ENCODE measurements at regions not wholly inside any gene's neighbourhood (a gene's known extent, or its start where the extent isn't known, plus 50 kb on each side); places are given as distances from the start of the nearest gene placed in this dataset.

GRCh38 chr2:129112181-129112580 lies 793.5 kb upstream of the HS6ST1 start:
- Histone ChIP-seq H3K4me1 (ENCODE audit: insufficient read depth, low read length) (no peaks in the 10 kb centered on the region), H3K9me3 (ENCODE audit: low read length) (no peaks in the 10 kb centered on the region)

DNA sequence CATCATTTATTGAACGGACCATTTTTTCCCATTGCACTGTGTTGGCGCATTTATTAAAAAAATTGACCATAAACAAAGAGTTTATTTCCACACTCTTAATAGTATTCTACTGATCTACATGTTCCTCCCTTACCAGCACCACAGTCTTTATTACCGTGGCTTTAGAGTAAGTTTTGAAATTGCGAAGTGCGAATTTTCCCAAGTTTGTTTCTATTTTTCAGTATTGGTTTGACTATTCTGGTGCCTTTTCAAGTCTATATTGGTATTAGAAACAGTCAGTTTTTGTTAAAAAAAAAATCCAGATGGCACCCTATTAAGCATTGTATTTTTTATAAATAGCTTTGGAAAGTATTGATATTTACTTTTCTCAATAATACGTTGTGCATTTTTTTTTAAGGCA lies 795.1 kb upstream of the HS6ST1 start:
- Histone ChIP-seq H3K4me3 (ENCODE audit: low read depth in 1 of 2, low read length in 2 of 2) (no peak overlapping the region), H3K4me1 (ENCODE audit: insufficient read depth, low read length) (no peaks in the 10 kb centered on the region), H3K27me3 (ENCODE audit: control insufficient read depth in 1 of 2, insufficient read depth in 2 of 2, low read length in 2 of 2) (no peaks in the 10 kb centered on the region), H3K36me3 (ENCODE audit: insufficient read depth, low read length) (no peaks in the 10 kb centered on the region), H3K9me3 (ENCODE audit: low read length) (no peaks in the 10 kb centered on the region), H3K27ac (ENCODE audit: low read depth, low read length) (no peak overlapping the region), H3K9ac (ENCODE audit: low read length) (no peak overlapping the region)

More at GRCh38 chr2:129112181-129112580, 793.5 kb upstream of the HS6ST1 start:
- Histone ChIP-seq H3K27ac (ENCODE audit: low read depth, low read length) (no peak overlapping the region), H3K36me3 (ENCODE audit: insufficient read depth, low read length) (no peaks in the 10 kb centered on the region), H3K9ac (ENCODE audit: low read length) (no peak overlapping the region), H3K27me3 (ENCODE audit: control insufficient read depth in 1 of 2, insufficient read depth in 2 of 2, low read length in 2 of 2) (no peaks in the 10 kb centered on the region), H3K4me3 (ENCODE audit: low read depth in 1 of 2, low read length in 2 of 2) (no peak overlapping the region)

- no peak overlapping the region for H3K27ac ChIP-seq (ENCODE audit: low read depth, low read length)
- no peaks in the 10 kb centered on the region for H3K27me3 ChIP-seq (ENCODE audit: control insufficient read depth in 1 of 2, insufficient read depth in 2 of 2, low read length in 2 of 2)
- no peaks in the 10 kb centered on the region for H3K9me3 ChIP-seq (ENCODE audit: low read length)
- H3K9ac ChIP-seq (ENCODE audit: low read length), result no peak overlapping the region
- no peaks in the 10 kb centered on the region for H3K4me1 ChIP-seq (ENCODE audit: insufficient read depth, low read length)
- H3K36me3 ChIP-seq (ENCODE audit: insufficient read depth, low read length), result no peaks in the 10 kb centered on the region
- no peak overlapping the region for H3K4me3 ChIP-seq (ENCODE audit: low read depth in 1 of 2, low read length in 2 of 2)
Observed at GRCh38 chr2:129117434-129117833, 798.8 kb upstream of the HS6ST1 start.

DNA sequence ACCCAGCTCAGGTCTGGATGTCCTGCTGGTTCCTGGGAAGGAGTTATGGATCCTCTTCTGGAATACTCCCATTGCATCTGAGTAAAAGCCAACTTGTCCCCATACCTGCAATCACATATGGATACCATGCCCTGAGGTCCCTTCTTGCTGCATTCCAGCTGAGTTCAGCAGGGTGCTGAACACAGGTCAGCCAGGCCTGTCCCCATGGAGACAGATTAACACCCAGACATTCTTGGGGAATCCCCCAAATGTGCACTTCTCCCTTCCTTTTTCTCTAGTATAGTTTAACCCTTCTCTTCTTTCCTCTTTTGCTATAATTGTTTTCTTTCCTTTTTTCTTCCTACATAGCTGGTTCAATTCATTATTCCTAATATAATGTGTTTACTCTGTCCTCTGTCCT lies 799.6 kb upstream of the HS6ST1 start:
- Histone ChIP-seq H3K36me3 (ENCODE audit: insufficient read depth, low read length) (no peaks in the 10 kb centered on the region), H3K27ac (ENCODE audit: low read depth, low read length) (no peak overlapping the region), H3K9me3 (ENCODE audit: low read length) (no peaks in the 10 kb centered on the region), H3K4me1 (ENCODE audit: insufficient read depth, low read length) (no peaks in the 10 kb centered on the region), H3K9ac (ENCODE audit: low read length) (no peak overlapping the region), H3K4me3 (ENCODE audit: low read depth in 1 of 2, low read length in 2 of 2) (no peak overlapping the region), H3K27me3 (ENCODE audit: control insufficient read depth in 1 of 2, insufficient read depth in 2 of 2, low read length in 2 of 2) (no peaks in the 10 kb centered on the region)

DNA sequence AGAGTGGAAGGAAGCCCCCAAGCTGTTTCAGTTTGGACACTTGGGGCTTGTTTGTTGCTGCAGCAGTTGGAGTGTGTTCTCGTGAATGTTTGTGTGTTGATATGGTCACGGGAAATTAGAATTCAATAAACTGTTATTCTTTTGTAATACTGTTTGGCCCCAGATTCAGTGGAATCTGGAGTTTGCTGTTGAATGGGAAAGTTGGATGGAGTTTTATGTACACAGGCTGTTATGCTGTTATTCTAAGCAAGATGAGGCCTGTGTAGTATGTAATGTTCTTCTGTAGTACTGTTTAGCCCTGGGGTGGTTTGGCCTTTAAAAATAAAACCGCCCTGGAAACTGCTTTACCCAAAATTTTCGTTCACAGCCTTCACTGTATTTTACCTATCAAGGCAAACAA lies 810.4 kb upstream of the HS6ST1 start:
- H3K4me3 ChIP-seq (ENCODE audit: low read depth in 1 of 2, low read length in 2 of 2), result no peak overlapping the region

GRCh38 chr2:129133692-129134641 lies 815.3 kb upstream of the HS6ST1 start:
- Histone ChIP-seq H3K9ac (ENCODE audit: low read length) (no peak overlapping the region), H3K4me3 (ENCODE audit: low read depth in 1 of 2, low read length in 2 of 2) (no peak overlapping the region), H3K27me3 (ENCODE audit: control insufficient read depth in 1 of 2, insufficient read depth in 2 of 2, low read length in 2 of 2) (no peaks in the 10 kb centered on the region), H3K4me1 (ENCODE audit: insufficient read depth, low read length) (no peaks in the 10 kb centered on the region), H3K9me3 (ENCODE audit: low read length) (no peaks in the 10 kb centered on the region), H3K36me3 (ENCODE audit: insufficient read depth, low read length) (no peaks in the 10 kb centered on the region), H3K27ac (ENCODE audit: low read depth, low read length) (no peak overlapping the region)

More for the DNA sequence above, 810.4 kb upstream of the HS6ST1 start:
- Histone ChIP-seq H3K27me3 (ENCODE audit: control insufficient read depth in 1 of 2, insufficient read depth in 2 of 2, low read length in 2 of 2) (no peaks in the 10 kb centered on the region), H3K4me1 (ENCODE audit: insufficient read depth, low read length) (no peaks in the 10 kb centered on the region), H3K36me3 (ENCODE audit: insufficient read depth, low read length) (no peaks in the 10 kb centered on the region), H3K9me3 (ENCODE audit: low read length) (no peaks in the 10 kb centered on the region), H3K27ac (ENCODE audit: low read depth, low read length) (no peak overlapping the region), H3K9ac (ENCODE audit: low read length) (no peak overlapping the region)

DNA sequence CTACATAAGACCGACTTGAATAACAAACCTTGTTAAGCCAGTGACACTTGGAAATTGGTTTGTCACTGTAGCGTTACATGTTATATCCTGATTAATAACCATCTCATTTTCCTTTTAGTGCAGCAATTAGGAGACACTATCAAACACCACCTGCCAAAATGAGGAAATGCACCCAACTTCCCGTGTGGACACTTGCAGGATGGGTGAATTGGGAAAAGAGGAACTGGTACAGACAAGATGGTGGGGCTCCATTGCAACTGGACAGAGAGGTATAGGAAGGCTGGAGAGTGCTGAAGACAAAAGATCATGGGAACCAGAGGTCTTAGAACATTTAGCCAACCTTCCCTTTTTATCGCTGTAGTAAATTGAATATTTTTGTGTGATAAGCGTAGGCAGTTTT lies 816.3 kb upstream of the HS6ST1 start:
- H3K27me3 ChIP-seq (ENCODE audit: control insufficient read depth in 1 of 2, insufficient read depth in 2 of 2, low read length in 2 of 2), result no peaks in the 10 kb centered on the region
- no peaks in the 10 kb centered on the region for H3K4me1 ChIP-seq (ENCODE audit: insufficient read depth, low read length)
- no peak overlapping the region for H3K9ac ChIP-seq (ENCODE audit: low read length)
- no peak overlapping the region for H3K4me3 ChIP-seq (ENCODE audit: low read depth in 1 of 2, low read length in 2 of 2)
- no peaks in the 10 kb centered on the region for H3K36me3 ChIP-seq (ENCODE audit: insufficient read depth, low read length)
- H3K9me3 ChIP-seq (ENCODE audit: low read length), result no peaks in the 10 kb centered on the region
- no peak overlapping the region for H3K27ac ChIP-seq (ENCODE audit: low read depth, low read length)

- Histone ChIP-seq H3K4me3 (ENCODE audit: low read depth in 1 of 2, low read length in 2 of 2) (no peak overlapping the region), H3K36me3 (ENCODE audit: insufficient read depth, low read length) (no peaks in the 10 kb centered on the region), H3K9ac (ENCODE audit: low read length) (no peak overlapping the region), H3K27me3 (ENCODE audit: control insufficient read depth in 1 of 2, insufficient read depth in 2 of 2, low read length in 2 of 2) (no peaks in the 10 kb centered on the region), H3K9me3 (ENCODE audit: low read length) (no peaks in the 10 kb centered on the region), H3K27ac (ENCODE audit: low read depth, low read length) (no peak overlapping the region), H3K4me1 (ENCODE audit: insufficient read depth, low read length) (no peaks in the 10 kb centered on the region)
Observed at GRCh38 chr2:129139380-129139779, 820.7 kb upstream of the HS6ST1 start.

- Histone ChIP-seq H3K27ac (ENCODE audit: low read depth, low read length) (no peak overlapping the region), H3K9me3 (ENCODE audit: low read length) (no peaks in the 10 kb centered on the region), H3K27me3 (ENCODE audit: control insufficient read depth in 1 of 2, insufficient read depth in 2 of 2, low read length in 2 of 2) (no peaks in the 10 kb centered on the region), H3K4me1 (ENCODE audit: insufficient read depth, low read length) (no peaks in the 10 kb centered on the region), H3K36me3 (ENCODE audit: insufficient read depth, low read length) (no peaks in the 10 kb centered on the region), H3K9ac (ENCODE audit: low read length) (no peak overlapping the region), H3K4me3 (ENCODE audit: low read depth in 1 of 2, low read length in 2 of 2) (no peak overlapping the region)
Observed at GRCh38 chr2:129142465-129142864, 823.8 kb upstream of the HS6ST1 start.

- H3K4me1 ChIP-seq (ENCODE audit: insufficient read depth, low read length), result no peaks in the 10 kb centered on the region
- H3K9ac ChIP-seq (ENCODE audit: low read length), result no peak overlapping the region
- H3K36me3 ChIP-seq (ENCODE audit: insufficient read depth, low read length), result no peaks in the 10 kb centered on the region
- H3K27ac ChIP-seq (ENCODE audit: low read depth, low read length), result no peak overlapping the region
- H3K4me3 ChIP-seq (ENCODE audit: low read depth in 1 of 2, low read length in 2 of 2), result no peak overlapping the region
- H3K27me3 ChIP-seq (ENCODE audit: control insufficient read depth in 1 of 2, insufficient read depth in 2 of 2, low read length in 2 of 2), result no peaks in the 10 kb centered on the region
- no peaks in the 10 kb centered on the region for H3K9me3 ChIP-seq (ENCODE audit: low read length)
Observed at GRCh38 chr2:129144082-129144791, 825.6 kb upstream of the HS6ST1 start.

- no peak overlapping the region for H3K4me3 ChIP-seq (ENCODE audit: low read depth in 1 of 2, low read length in 2 of 2)
- no peaks in the 10 kb centered on the region for H3K4me1 ChIP-seq (ENCODE audit: insufficient read depth, low read length)
- H3K27me3 ChIP-seq (ENCODE audit: control insufficient read depth in 1 of 2, insufficient read depth in 2 of 2, low read length in 2 of 2), result no peaks in the 10 kb centered on the region
- no peak overlapping the region for H3K9ac ChIP-seq (ENCODE audit: low read length)
- no peaks in the 10 kb centered on the region for H3K36me3 ChIP-seq (ENCODE audit: insufficient read depth, low read length)
- no peak overlapping the region for H3K27ac ChIP-seq (ENCODE audit: low read depth, low read length)
- no peaks in the 10 kb centered on the region for H3K9me3 ChIP-seq (ENCODE audit: low read length)
Observed at GRCh38 chr2:129152514-129152913, 827.0 kb upstream of the RAB6C start.

All from muscle layer of colon (tissue), 2 donors.